ENCODE measurements at regions not wholly inside any gene's neighbourhood (a gene's known extent, or its start where the extent isn't known, plus 50 kb on each side); places are given as distances from the start of the nearest gene placed in this dataset.

DNA sequence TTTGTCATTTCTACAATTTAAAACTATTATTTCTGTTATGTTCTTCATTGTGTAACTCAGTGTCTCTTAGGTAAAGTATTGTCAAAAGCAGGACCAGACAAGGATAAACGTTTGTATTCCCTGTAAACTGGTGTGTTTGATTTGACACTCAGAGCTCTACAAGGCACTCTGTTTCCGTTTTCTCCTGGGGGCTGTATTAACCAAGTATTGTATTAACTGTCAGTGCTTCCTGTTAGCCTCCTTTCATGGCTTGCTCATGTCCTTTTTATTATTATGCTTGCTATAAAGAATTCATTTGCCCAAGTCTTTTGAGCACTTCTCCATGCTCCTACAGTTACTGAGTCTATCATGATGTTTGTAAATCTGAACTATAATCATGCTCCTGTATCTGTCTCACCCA lies 323.7 kb downstream of the LPIN1 start:
- no peak for TF ChIP-seq CTCF (conservative IDR thresholded peaks at IDR 0.05; ENCODE audit: low read depth, low read length)
- DNase-seq (ENCODE audit: low read depth), result no peak
- H3K4me3 ChIP-seq (ENCODE audit: low read length), result no peak overlapping the region

- DNase-seq (ENCODE audit: low read depth), result no peak
- no peak overlapping the region for H3K4me3 ChIP-seq (ENCODE audit: low read length)
- no peak for TF ChIP-seq CTCF (conservative IDR thresholded peaks at IDR 0.05; ENCODE audit: low read depth, low read length)
Measured at GRCh38 chr2:12070581-12070980, 324.1 kb downstream of the LPIN1 start.

DNA sequence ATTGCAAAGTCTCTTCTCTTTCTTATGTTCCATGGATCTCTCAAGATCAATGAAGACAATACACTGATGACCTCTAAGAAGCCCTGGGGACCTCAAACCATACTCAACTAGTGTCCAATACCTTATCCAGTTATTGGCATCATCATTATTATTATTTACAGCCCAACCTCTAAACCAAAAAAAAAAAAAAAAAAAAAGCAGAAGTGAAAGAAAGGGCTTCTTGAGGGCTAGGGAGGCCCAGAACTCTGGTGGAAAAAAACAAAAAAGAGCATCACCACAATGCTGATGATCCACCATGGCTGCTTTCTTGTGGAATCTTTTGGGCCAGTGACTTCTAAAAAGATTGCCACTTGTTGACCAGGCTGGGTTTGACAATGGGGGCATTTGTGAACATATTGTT lies 324.9 kb downstream of the LPIN1 start:
- no peak for DNase-seq (ENCODE audit: low read depth)
- no peak overlapping the region for H3K4me3 ChIP-seq (ENCODE audit: low read length)
- no peak for TF ChIP-seq CTCF (conservative IDR thresholded peaks at IDR 0.05; ENCODE audit: low read depth, low read length)

- H3K4me3 ChIP-seq (ENCODE audit: low read length), result no peak overlapping the region
- DNase-seq (ENCODE audit: low read depth), result no peak
- TF ChIP-seq CTCF (conservative IDR thresholded peaks at IDR 0.05; ENCODE audit: low read depth, low read length), result no peak
Measured at GRCh38 chr2:12073217-12073852, 326.9 kb downstream of the LPIN1 start.

GRCh38 chr2:12074126-12074844 lies 327.9 kb downstream of the LPIN1 start:
- no peak for DNase-seq (ENCODE audit: low read depth)
- H3K4me3 ChIP-seq (ENCODE audit: low read length), result no peak overlapping the region
- TF ChIP-seq CTCF (conservative IDR thresholded peaks at IDR 0.05; ENCODE audit: low read depth, low read length), result no peak

DNA sequence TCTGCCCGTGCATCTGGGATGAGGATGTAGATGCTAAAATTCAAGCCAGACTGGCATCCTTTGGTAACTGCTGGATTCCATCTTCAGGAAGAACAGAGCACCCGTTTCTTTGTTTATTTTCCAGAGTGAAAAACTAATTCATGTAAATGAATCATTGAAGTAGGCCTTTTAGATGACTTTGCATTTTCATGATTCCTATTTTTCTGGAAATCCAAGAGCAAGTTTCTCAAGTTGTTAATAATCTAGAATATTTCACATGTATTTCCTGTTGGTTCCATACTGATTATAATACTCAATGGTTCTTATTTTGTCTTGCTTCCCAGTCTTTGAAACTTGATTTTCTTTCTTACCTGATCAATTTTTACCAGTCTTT lies 328.4 kb downstream of the LPIN1 start:
- no peak for TF ChIP-seq CTCF (conservative IDR thresholded peaks at IDR 0.05; ENCODE audit: low read depth, low read length)
- DNase-seq (ENCODE audit: low read depth), result no peak
- H3K4me3 ChIP-seq (ENCODE audit: low read length), result no peak overlapping the region

GRCh38 chr2:12075603-12076002 lies 329.2 kb downstream of the LPIN1 start:
- TF ChIP-seq CTCF (conservative IDR thresholded peaks at IDR 0.05; ENCODE audit: low read depth, low read length), result no peak
- DNase-seq (ENCODE audit: low read depth), result no peak
- H3K4me3 ChIP-seq (ENCODE audit: low read length), result no peak overlapping the region
